Activated CD4-positive, alpha-beta T cell treated with anti-CD3 and anti-CD28 coated beads for 48 hours (primary cell): ENCODE measurements at regions not wholly inside any gene's neighbourhood (a gene's known extent, or its start where the extent isn't known, plus 50 kb on each side); places are given as distances from the start of the nearest gene placed in this dataset.

ENCODE experiments used
- DNase-seq: peaks from one replicate; pipeline ENCODE4 v3.0.0-alpha.2; 2020

DNA sequence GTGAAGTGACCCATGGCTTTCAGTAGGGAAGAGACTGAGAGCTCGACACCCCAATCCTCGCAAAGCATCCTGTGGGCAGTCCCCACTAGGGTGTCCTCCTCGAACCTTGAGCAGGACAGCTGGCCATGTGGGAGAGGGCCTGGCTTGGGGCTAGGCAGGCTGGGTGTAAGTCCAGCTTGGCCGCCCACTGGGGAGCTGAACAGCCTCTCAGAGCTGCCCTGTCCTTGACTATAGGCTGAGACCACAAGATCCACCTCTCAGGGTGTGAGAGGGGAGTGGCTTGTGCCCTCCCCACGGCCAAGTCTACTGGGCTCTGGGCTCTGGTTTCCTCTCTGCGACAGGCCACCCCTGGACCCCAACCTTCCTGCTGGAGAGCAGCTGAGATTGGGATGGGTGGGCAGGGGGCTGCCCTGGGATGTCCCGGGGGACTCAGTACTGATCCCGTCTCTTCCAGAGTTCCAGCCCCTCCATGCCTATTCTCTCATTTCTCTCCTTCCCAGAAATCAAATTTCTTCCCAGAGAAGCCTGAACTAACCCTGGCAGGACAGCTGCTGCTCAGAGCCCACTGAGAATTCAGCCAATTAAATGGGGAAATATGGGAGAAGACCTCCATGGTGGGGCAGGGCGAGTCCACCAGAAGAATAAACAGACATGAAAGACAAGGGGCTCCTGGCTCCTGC is 282.9 kb downstream of the PTPRU start:
- DNase-seq: no peak

DNA sequence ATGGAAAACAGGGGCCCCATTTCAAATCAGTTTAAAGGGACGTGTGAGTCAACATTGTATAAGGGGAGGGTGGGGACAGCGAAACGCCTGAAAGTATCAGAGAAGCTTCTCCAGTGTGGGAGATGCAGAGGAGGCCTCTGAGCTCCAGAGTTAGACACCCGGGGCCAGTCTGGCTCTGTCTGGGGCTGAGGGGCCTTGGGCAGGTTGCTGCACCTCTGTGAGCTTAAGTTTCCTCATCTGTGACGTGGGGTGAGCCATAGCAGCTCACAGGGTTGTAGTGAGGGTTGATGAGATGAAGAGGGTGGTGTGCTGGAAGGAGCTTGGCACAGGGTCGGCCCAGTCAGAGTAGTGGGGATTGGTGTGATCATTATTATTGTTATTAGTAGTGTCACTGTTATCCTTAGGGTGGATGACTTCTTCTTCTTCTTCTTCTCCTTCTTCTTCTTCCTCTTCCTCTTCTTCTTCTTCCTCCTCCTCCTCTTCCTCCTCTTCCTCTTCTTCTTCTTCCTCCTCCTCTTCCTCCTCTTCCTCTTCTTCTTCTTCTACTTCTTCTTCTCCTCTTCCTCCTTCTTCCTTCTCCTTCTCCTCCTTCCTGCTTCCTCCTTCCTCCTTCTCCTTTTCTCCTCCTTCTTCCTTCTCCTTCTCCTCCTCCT is 282.0 kb downstream of the PTPRU start:
- DNase-seq: no peak

DNA sequence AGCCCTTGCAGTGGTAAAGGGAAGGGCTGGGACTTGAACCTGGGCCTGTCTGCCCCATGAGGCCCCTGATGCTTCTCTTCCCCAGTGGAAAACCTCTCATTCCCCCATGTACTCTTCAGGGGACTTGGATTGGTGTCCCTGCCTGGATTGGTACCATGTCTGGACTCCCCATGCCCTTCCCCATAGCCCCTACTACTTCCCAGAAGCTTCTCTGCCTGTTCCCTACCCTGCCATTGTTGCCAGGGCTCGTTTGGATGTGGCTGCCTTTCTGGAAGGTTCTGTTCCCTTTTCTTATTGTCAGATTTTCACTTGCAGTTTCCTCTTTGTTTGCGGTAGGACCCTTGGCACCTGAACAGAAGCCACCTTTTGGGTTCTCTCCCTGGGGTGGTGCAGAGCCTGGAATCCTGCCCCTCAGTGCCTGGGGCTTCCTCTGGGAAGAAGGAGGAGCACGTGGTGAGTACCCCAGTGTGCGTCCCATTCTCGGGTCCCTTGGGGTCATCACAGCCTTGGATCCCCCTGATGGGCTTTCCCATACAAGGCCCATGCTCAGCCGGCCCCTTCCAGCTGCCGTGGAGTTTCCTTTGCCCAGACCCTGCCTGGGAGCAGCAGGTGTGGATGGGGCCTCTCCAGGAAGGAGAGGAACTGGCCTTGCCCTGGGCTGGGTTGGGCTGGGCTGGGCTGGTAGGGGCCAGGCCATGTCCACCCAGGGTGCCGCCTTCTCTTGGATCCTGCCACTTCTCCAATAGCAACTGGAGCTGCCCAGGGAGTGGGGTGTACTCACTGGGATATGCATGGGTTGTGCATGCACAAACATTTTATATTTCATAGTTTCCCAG is 281.1 kb downstream of the PTPRU start:
- DNase-seq: no peak

DNA sequence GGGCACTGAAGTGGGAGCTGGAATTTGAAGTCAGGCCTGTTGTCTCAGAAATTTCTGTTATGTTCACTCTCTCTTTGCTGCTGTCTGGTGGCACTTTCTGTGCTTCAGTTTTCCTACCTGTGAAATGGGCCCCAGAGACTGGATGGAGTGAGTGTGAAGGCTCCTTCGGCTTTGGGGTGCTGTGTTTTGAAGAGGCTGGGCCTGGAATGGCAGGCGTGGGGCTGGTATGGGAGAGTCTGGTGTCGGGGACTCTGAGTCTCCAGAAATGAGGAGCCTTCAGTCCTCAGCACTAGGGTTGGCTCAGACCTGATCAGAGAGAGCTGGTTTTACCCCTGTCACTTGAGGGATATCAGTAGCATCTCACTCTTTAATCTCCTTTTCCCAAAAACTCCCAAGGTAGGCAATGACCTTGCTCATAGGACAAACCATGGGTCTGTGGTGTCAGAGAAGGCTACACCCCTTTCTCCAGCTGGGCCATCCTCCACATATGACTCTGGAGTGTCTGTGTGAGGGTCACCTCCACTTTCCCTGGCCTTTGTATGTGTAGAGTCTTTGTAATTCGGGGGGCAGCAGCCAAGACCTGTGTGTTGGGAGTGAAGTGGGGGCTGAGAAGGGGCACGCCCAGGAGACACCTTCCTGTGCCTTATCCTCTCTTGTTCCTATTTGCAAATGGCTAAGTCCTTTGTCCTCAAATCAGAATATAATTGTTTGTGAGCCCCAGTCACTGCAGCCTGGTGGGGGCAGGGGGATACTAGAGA is 279.9 kb downstream of the PTPRU start:
- DNase-seq: no peak

DNA sequence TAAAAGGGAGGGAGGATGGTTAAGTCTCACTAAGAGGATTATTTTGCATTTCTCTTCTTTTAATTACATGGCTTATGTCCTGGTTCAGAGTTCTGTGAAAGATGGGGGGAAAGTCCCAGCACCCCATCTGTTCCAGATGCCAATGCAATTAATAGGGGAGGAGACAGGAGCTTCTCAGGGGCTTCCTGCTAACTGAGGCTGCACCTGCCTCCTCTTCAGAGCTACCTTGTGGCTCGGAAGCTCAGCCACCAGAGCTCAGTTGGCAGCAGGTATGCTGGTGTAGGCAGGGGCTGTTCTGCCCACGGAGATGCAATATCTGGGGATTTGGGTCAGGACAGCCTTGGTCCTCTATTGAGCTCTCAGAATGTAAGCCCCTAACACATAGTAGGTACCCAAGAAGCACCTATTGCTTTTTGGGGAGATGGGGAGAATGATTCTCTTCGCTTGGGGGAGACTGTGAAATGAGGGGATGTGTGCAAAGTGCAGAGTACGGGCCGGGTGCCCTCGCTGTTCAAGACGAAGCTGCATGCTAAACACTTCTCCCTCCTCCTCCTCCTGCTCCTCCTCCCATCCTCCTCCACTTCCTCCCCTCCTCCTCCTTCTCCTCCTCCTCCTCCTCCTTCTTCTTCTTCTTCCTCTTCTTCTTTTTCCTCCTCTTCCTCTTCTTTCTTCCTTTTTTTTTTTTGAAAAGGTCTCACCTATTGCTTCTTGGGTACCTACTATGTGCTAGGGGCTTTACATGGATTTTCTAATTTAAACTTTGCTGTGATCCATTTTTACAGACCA is 279.0 kb downstream of the PTPRU start:
- DNase-seq: no peak

DNA sequence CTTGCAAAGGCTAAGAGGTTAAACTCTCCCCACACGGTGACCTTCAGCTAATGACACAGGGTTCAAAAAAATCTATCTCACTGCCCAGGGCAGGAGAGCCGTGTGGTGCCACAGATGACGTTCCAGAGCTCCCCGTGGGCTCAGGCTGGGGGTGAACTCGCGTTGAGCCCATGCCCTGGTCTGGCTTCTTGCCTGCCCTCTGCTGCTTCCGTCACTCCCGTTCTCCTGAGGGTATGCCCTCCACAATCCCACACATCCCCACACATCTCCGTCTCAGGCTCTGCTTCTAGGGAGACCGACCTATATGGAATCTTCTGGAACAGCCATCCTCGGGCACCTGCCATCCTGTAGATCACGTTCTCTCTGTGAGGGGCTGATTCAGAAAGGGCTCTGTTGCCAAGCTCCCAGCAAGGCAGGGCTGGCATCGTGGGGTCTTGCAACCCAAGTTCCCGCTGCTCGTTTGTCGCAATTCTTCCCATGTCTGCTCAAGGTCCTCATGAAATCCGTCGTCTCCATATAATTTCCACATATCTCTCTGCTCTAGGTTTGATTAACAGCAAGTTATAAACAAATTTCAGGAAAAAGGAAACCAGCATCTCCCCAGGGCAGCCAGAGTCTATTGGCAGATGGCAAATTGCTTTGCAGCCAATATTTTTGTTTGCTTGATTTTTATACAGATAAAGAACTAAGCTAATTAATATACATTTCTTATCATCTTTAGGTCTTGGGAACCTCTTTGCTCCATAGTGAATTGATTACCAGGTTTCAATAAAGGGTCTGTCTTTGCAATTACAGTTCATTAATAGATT is 278.2 kb downstream of the PTPRU start:
- no peak for DNase-seq

DNA sequence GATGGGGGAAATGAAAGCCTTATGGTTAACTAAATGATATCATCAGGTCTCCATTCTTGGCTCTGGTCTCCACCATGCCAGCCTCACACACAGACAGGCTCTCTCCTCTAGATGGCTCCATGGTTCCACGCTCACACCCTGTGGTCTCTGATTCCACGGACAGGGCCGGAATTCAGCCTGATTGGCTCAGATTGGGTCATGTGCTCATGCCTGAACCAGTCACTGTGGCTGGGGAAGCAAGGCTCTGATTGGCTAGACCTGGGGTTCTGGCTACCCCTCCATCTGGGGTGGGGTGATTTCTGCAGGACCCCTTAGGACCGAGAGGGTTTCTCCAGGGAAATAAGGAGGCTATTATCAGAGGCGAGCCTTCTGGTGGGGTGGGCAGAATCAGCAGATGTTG is 277.0 kb downstream of the PTPRU start:
- peak; percentile 28 for DNase-seq

DNA sequence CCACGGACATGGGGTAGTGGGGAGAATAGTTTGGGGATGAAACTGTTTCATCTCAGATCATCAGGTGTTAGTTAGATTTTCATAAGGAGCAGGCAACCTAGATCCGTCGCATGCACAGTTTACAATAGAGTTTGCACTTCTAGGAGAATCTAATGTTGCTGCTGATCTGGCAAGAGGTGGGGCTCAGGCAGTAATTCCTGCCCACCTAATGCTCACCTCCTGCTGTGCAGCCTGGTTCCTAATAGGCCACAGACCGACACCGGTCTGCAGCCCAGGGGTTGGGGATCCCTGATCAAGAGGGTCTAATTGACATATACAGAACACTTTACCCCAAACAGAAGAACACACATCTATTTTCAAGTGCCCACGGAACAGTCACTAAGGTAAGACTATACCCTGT is 275.1 kb downstream of the PTPRU start:
- DNase-seq: no peak

DNA sequence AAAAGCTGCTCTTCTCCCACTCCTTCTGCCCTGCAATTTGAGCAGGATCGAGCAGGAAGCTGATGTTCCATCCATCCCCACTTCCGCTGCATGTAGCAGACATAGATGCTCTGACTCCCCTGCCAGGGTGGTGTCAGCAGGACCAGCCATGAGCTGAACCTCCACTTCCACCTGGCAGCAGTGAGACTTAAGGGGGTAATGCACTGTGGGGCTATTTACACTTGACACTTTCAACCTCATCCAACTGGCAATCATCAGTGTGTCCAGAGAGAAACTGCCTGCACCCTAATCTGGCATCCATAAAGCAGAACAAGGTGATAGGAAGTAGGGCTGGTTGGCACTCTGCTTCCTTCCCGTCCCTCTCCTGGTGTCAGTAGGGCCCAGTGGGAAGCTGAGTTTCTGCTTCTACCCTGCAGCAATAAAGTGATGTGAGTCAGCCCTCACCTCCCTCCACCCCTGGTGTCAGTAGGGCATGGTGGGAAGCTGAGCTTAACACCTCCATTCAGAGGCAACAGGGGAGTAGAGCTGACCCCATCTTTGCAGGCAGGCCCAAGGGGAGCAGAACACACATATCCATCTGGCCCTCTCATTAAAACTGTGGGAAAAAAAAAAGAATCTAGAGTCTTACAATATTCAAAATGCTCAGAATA is 272.3 kb downstream of the PTPRU start:
- DNase-seq: no peak

DNA sequence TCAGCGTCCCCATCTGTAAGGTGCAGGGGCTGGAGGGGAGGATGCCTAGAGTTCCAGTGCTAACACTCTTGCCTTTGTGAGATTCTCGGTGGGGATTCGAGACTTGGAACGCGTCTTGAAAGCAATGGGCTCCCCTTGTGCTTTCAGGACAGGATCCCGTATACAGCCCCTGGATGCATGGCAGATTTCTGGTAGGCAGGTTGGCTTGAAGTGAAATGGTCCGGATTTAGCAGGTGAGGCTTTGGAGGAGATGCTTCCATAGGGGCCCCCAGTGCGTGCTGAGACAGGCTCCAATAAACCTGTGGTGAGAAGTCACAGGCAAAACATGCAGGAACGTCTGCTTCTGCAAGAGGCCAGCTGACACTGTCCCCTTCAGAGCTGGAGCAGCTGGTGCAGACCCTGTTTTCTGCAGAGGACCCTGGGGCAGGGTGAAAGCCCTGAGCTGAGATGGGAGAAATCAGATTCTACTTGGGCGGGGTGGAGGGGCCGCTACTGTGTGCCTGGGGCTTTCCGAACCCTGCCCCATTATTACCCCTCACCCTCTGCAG is 270.4 kb downstream of the PTPRU start:
- no peak for DNase-seq

DNA sequence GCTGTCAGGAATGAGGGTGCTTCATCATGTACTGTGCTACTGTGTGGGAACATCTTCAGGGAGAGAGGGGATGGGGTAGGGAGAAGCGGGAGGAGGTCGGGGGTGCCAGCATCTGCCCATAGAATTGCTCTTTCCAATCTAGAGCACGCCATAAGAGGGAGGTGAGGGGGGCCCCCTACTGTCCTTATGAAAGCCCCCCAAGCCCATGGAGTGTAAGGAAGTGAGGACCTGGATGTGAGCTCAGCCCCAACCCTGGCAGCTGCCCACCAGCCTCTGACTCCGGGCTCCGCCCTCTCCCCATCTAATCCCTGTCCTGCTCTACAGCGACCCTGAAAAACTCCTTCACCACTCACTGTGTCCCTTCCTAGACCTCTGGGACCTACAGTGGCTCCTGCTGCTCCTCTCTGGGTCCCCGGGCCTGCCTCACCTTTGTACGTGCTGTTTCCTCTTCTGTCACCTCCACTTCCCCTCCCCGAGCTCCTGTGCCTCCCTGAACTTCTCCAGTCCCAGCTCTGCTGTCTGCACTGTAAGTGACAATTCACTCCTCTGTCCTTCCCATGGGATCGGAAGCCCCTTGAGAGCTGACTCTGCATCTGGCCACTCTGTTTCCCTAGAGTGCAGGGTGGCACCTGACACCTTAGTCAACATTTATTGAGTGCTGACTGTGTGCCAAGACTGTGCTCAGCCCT is 269.4 kb downstream of the PTPRU start:
- no peak for DNase-seq

DNA sequence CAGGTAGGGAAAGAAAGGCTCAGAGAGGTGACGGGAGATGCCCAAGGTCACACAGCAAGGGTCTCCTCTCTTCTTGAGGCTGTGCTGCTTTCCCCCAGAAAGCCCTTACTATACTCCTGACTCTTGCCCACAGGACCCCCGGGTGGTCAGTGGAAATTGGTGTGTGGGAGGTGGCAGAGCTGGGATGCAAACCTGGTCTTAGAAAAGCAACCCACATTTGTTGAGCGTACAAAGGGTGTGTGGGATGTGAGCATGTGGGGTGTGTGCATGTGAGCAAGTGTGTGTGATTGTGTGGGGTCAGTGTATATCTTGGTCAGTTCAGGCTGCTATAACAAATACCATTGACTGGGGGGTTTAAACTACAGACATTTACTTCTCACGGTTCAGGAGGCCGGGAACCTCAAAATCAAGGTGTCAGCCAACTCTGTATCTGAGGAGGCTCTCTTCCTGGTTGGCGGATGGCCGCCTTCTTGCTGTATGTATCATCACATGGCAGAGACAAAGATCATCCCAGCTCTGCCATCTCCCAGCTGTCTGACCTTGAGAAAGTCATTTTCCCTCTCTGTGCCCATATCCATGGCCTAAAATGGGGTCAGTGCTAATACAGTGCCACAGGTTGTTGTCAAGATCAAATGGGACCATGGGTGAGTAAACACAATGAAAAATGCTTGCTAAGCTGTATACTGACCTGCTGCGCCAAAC is 268.5 kb downstream of the PTPRU start:
- no peak for DNase-seq

DNA sequence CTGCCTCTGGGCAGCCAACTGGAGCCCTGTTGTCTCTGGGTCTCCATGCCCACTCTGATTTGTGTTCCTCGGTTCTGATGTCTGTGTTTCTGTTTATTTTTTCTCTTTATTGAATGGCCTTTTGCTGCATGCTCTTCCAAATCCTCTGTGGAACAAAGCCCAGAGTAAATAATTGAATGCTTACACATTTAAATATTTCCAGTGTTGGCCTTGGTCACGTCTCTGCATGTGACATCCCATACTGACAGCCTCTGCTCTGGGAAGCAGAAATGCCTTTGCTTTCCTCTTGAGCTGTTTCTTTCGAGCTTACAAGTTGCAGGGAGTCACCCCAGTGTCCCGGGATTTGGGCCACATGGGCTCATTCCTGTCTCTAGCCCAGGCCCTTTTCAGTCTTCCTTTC is 267.9 kb downstream of the PTPRU start:
- DNase-seq: no peak

DNA sequence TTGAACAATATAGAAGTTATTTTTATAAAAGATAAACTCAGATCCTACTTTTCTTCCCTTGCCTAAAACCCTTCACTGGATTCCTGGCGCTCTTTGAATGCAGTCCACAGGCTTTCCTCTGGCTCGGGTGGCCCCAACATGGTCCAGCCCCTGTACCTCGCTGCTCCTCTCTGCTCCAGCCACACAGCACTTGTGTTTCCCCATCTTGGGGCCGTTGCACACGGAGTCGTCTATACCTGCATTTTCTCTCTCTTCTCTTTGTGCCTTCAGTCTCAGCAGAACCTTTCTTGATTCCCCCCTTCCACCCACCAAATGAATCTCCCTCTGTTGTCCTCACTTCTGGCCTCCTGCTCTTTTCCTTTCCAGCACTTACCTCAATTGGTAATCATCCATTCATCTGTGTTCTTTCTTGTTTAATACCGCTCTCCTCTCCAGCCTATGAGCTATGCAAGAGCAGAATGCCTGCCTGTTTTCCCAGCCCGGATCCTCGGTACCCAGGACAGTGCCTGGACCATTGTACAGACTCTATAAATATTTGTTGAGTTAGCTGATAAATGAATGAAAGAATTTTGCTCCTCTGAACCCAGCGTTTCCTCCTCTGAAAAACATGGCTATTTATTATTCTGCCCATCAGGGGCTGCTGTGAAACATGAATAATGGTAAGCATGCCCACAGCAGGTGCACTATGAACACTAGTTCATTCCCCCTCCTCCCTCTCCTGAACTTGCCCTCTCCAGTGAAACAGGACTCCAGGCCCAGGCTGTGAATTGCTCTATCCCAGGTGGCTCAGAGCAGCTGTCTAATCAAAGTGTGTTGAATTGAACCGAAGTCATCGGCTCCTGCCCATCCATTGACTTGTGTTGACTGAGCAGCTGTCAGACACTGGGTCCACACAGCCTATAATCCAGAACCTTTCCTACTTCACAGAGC is 266.9 kb downstream of the PTPRU start:
- no peak for DNase-seq

DNA sequence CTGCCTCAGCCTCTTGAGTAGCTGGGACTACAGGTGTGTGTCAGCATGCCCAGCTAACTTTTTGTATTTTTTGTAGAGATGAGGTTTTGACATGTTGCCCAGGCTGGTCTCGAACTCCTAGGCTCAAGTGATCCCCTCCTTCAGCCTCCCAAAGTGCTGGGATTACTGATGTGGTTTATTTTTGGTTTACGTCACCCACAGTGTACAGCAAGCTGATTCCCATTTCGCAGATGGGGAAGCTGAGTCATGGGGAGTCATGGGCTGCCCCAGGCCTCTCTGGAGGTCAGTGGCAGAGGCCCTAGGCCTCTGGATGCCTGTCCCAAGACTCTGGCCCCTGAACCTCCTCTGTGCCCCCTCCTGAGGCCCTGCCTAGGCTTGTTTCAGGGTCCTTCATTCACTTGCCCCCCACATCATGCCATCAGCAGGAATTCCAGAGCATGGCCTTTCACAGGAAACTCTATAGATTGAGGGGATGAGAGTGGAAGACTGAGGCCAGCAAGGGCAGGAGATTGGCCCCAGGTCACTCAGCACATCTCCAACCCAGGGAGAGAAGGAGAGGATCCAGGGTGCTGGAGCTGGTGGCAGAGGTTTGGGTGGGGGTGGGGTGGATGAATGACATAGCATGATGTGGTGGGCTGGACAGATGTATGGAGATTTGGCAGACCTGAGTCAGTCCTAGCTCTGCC is 266.0 kb downstream of the PTPRU start:
- no peak for DNase-seq

DNA sequence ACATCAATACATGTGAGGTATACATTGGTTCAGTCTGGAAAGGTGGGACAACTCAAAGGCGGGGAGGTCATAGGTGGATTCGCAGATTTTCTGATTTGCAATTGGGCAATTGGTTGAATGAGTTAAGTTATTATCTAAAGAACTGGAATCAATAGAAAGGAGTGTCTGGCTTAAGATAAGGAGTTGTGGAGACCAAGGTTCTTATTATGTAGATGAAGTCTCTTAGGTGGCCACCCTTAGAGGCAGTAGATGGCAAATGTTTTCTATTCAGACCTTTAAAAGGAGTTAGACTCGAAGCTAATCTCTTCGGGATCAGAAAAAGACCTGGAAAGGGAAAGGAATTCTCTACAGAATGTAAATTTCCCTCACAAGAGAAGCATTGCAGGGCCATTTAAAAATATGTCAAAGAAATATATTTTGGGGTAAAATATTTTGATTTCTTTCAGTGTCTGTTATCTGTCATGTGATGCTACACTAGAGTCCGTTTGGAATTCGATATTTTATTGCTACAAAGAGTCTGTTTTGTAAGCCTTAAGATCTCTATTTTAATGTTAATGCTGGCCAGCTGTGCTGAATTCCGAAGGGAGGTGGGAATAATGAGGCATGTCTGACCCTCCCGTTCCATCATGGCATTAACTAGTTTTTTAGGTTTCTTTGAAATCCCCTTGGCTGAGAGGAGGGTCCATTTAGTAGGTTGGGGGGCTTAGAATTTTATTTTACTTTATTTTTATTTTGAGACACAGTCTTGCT is 265.1 kb downstream of the PTPRU start:
- no peak for DNase-seq

DNA sequence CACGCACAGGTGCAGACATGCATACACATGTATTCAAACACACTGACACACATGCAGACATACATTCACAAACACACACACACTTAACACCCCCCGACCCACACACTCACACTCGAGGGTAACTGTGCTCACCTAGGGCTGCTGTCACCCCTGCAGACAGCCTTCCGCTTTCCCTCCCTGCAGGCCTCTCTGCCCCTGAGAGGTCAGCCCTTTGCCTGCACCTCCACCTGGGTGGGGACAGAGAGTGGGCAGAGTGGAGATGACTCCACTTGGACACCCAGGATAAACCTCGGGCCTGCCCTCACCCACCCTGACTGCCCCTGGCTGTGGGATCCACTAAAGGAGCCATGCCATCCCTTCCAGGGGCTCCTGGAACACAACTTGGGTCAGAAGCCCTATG is 264.3 kb downstream of the PTPRU start:
- no peak for DNase-seq
